GM21723 (cell line): ENCODE measurements at regions not wholly inside any gene's neighbourhood (a gene's known extent, or its start where the extent isn't known, plus 50 kb on each side); places are given as distances from the start of the nearest gene placed in this dataset.
"Not testable (repeated sequence)": the region's sequence is repeated elsewhere in the genome, so short reads cannot be mapped to it uniquely, and the experiment has no call there.

Experiments used
- ATAC-seq: cut with Tn5 transposase; IDR thresholded peaks from one replicate; pipeline ENCODE4 v1.9.1; 2021; ENCODE audit warnings: mild to moderate bottlenecking, moderate library complexity; ENCODE audit not compliant: unreplicated experiment

GRCh38 chr16:29284159-29284558 is 122.4 kb downstream of the NPIPB11 start:
- not testable (repeated sequence) for ATAC-seq

DNA sequence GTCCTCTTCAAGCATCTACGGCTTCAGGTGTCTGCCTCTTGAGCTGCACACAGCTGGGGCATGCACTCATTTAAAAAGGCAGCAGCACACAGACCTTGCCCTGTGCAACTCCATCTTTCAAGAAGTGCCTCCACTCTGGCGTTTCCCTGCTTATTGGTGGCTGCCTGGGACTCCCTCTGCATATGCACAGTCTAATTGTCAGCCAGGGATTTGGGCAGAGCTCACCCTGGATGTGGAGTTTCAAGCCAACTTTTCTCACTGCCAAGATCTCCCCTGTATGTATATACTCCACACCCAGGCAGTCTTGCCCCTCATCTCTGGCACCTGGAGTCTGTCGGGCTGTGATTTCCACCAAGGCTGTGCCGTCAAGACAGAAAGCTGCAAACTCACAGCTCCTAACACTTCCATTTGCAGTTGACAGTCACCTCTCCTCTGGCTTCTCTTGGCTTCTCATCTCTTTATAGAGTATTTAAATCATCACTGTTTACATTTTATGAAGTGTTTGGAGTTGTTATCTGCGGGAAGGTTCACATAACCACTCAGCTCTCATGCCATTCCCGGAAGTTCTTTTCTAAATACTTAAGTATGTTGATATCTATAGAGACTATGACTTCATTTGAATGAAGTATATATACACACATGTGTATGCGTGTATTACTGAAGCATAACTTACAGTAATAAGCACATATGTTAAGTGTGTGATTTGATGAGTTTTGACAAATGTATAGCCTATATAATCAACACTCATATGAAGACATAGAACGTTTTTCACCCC is 128.2 kb downstream of the NPIPB11 start:
- ATAC-seq = not testable (repeated sequence)

- not testable (repeated sequence) for ATAC-seq
Observed at GRCh38 chr16:29276446-29276845, 130.1 kb downstream of the NPIPB11 start.

DNA sequence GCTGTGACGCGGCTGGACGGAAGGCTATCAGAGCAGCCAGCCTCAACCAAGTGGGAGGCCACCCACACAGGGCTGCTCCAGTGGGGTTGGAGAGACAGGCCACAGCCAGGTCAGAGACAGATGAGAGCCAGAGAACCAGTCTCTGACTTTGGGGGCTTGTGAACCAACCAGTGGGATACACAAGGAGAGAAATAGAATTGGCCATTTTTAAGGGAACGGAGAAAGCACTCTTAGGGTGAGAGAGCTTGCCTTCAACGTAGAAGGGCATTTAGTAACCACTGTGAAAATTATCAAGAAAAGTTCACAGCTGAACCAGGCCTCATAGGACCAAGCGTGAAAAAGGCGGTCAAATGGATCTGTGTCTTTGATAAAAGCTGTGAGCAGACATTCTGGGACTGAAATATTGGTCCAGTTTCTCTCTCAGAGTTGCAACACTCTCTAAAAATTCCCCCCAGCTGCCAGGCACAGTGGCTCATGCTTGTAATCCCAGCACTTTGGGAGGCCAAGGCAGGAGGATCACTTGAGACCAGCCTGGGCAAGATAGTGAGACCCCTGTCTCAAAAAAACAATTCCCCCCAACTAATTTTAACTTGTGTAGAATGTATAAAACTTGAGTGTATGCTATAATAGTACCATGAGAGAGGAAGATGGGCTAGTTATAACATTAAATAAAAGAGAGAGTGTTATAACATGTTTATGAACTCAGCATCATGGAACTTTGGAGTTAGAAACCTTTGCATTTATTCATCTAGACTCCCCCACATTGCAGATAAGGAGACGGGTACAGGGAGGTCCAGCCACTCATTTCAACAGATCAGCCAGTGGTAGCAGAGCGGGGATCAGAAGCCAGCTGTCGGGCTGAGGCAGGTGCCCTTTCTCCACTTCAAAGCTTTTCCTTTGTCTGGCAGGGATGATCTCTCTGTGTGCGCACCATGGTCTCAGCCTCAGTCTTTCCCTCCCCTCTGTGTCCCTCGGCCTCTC is 132.2 kb downstream of the NPIPB11 start:
- ATAC-seq = not testable (repeated sequence)

- not testable (repeated sequence) for ATAC-seq
Observed at GRCh38 chr16:29273298-29274054, 133.0 kb downstream of the NPIPB11 start.

DNA sequence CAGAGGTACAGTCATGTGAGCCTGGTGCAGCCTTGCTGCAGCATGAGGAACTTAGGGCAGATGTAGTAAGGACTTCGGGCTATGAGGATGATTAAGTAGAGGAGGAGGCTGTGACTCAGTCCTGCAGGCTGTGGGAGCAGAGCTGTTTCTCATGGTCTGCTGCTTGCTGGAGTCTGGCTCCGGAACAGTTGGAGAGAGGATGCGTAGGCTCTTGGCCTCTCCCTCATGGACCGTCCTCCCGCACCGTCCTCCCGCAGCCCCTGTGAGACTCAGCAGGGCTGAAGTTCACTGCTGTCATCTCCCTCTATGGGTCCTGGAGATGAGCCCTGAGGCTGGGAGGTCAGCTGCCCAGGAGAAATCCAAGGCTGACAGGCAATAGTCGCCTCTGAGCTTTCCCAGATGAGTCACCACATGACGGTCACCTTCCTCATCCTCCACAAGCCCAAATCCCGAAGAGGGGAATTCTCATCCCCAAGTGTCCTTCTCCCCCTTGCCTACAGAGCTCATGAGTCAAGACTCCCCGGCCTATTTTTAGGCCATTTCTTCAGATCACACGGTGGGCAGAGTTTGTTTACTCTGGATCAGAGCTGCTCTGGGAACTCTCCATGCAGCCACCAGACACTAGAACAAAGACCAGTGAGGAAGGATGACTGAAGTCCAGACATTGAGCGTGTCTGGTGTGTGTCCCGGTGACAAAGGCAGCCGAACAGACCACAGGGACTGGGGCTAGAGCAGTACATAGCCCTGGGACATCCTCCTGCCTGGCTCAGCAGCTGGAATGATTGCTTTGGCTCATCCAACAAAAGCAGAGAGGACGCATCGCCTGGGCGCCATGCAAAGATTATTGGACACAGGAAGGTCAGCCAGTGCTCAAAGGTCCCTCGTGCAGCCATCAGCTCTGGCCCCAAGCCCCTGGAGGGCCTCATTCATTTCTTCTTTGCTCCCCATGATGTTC is 134.5 kb downstream of the NPIPB11 start:
- ATAC-seq = not testable (repeated sequence)

- not testable (repeated sequence) for ATAC-seq
Observed at GRCh38 chr16:29270923-29271322, 135.6 kb downstream of the NPIPB11 start.

DNA sequence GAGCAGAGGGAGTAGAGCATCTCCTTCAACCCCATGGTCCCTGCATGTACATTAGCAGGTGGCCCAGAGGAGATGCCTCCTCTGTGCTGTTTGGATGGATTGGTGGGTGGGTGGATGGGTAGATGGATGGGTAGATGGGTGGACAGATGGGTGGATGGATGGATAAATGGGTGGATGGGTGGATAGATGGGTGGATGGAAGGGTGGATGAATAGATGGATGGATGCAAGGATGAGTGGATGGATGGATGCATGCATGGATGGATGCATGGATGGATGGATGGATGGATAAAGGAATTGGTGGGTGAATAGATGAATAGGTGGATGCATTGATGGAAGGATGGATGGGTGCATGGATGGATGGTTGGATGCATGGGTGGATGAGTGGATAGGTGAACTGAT is 136.5 kb downstream of the NPIPB11 start:
- not testable (repeated sequence) for ATAC-seq

GRCh38 chr16:29269192-29269811 is 137.2 kb downstream of the NPIPB11 start:
- not testable (repeated sequence) for ATAC-seq

DNA sequence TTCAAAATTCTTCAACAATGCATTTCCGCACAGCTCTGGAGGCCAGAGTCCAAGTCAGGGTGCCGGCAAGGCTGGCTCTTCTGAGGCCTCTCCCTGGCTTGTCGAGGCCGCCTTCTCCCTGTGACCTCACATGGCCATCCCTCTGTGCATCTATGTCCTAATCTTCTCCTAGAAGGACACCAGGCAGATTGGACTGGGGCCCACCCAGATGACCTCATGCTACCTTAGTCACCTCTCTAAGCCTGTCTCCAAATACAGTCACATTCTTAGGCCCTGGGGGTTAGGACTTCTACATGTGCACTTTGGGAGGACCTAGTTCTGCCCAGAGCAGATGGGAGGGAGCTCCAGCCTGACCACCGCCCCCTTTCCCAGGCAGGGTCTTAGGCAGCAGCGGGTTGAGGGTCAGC is 137.7 kb downstream of the NPIPB11 start:
- ATAC-seq = not testable (repeated sequence)

- ATAC-seq = not testable (repeated sequence)
Observed at GRCh38 chr16:29268348-29268747, 138.2 kb downstream of the NPIPB11 start.

DNA sequence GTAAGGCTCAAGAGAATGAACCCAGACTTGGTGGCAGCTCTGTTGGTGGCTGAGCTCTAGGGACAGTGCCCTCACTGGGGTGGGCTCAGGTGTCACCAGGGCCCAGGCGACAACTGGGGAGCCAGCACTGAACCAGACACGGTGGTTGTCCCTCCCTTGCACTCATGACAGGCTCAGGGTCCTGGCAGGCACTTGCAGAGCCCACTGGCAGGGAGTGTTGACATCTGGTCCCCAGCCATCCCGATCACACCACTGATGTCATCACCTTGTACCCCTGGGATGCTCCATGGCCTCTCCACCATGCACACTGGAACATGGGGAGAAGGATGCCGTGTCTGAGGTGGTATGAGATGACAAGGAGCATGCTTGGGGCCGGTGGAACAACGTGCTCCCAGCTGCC is 138.6 kb downstream of the NPIPB11 start:
- not testable (repeated sequence) for ATAC-seq

DNA sequence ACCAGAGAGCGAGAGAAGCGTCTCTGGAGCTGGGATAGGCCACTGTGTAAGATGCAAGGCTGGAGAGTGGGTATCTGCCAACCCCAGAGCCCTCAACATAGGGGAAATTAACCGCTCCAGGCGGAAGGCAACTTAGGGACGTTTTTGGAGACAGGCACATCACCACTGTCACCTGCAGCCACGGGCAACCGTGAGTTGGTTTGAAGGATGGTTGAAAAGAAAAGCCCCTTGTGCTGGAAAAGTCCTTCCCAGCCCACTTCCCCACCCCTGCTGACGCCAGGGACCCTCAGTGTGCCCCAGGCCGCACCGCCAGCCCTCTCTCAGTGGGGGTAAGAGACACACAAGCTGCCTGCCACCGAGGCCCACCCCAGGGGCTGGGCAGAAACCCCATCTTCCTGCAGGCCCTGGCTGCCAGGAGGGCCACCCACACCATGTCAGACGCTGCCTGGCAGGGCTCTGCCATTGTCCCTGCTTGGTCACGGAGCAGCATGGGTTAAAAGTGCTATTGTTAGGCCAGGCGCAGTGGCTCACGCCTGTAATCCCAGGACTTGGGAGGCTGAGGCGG is 139.4 kb downstream of the NPIPB11 start:
- not testable (repeated sequence) for ATAC-seq

DNA sequence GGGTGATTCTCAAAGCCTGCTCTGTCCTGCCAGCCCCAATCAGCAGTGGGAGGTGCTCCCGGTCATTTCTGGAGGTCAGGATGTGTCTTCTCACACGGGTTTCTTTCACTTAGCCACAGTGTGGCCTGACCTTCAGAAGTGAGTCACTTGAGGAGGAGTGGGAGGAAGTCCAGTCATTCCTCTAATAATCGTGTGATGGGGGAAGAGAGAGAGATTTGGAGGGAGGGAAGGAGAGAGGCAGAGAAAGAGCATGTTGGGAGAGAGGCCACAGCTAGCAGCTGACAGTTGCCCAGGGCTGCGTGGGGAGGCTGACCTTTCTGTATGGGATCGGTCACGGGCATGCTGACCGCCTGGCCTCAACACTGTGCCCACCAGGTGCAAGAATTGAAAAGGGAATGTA is 139.9 kb downstream of the NPIPB11 start:
- ATAC-seq = not testable (repeated sequence)

DNA sequence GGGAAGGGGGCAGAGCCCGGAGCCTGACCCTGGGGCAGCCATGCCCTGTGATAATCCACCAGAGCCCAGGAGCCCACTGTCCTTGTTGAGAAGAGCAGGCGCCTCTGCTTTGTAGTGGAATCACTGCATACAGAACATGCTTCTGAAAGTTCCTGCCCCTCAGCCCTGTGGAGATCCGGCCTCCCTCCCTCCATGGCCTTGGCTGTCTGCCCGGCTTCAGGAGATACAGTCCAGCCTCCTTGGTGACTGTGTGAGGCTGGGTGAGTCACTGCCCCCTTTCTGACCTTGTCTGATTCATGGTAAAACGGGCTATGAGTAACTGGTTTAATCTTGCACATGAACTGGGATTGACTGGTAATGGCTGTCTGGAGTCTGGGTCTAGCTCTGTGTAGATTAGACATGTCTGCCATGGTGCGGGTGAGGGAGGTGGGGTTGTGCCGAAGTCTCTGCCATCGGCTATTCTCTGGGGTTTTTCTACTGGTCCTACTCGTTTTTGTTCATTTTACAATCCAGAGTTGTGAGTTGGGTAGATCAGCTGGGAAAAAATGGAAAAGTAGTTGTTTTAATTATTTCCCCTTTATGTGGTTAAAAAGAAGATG is 141.2 kb downstream of the NPIPB11 start:
- ATAC-seq = not testable (repeated sequence)

DNA sequence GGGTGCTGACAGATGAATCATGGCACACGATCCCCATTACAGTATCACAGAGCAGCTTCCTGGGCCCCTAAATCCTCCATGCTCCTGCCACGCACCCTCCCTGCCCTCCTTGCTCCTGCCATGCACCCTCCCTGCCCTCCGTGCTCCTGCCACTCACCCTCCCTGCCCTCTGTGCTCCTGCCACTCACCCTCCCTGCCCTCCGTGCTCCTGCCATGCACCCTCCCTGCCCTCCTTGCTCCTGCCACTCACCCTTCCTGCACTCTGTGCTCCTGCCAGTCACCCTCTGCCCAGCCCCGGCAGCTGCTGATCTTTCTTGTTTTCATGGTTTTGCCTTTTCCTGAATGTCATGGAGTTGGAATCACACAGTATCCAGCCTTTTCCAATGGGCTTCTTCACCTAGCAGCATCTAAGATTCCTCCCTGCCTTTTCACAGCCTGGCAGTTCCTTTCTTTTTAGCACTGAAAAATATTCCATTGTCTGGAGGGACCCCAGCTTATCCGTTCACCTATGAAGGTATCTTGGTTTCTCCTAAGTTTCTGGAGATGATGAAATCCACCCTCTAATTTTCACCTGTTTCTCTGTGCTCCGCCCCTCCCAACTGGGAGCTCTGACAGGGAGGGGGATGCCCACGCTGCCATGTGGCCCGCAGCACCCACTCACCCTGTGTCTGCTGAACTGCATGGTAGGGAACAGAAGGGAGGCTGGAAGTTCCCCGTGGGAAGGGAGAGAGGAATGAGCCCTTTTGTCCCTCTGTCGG is 142.3 kb downstream of the NPIPB11 start:
- not testable (repeated sequence) for ATAC-seq

DNA sequence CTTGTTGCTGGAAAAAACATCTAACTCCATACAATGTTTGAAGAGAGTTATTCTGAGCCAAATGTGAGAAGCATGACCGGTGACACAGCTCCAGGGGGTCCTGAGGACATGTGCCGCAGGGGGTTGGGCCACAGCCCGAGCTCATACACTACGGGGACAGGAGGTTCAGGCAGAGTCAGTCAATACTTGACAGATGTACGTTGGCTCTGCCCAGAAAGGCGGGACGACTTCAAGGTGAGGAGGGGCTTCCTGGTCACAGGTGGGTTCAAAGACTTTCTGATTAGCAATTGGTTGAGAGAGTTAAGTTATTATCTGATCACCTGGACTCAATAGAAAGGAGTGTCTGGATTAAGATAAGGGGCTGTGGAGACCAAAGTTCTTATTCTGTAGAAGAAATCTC is 143.8 kb downstream of the NPIPB11 start:
- not testable (repeated sequence) for ATAC-seq
